DMS79 treated with DMSO at 0.1 percent for 48 hours (cell line): ENCODE measurements at regions not wholly inside any gene's neighbourhood (a gene's known extent, or its start where the extent isn't known, plus 50 kb on each side); places are given as distances from the start of the nearest gene placed in this dataset.
"Not testable (repeated sequence)": the region's sequence is repeated elsewhere in the genome, so short reads cannot be mapped to it uniquely, and the experiment has no call there.

Experiments
- DNase-seq: peaks from one replicate; lab custom pipeline; 2025; lab: John Stamatoyannopoulos, UW

DNA sequence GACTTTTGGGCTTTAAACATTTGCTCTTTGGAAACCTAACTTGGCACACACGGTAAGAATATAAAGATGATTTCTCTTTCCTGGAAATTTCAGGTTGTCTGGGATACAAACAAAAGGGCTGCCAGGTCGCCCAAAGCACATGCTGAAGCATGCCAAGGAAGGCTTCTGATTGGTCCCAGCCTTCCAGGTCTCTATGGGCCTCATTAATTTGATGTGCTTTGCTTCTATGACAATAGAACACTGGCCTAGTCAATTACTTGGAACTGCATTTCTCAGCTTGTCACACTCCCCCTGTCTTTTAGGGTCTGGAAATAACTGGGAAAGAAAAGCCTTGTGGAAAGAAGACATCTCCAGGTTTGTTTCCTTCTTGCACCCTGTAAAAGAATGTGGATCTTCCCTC is 228.9 kb downstream of the ADCYAP1 start:
- no peak for DNase-seq

DNA sequence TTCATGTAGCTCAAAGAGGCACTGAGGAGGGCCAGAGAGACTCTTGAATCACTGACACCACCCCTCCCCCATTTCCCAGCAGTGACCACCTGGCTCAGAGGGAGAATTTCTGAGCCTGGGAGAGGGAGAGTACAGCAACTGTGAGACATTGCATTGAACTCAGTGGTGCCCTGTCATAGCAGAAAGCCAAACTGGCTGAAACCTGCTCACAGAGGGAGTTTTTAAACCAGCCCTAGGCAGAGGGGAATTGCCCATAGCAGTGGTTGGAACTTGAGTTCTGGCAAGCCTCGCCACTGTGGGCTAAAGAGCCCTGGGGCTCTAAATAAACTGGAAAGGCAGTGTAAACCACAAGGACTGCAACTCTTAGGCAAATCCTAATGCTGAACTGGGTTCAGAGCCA is 243.1 kb downstream of the ADCYAP1 start:
- DNase-seq = no peak

DNA sequence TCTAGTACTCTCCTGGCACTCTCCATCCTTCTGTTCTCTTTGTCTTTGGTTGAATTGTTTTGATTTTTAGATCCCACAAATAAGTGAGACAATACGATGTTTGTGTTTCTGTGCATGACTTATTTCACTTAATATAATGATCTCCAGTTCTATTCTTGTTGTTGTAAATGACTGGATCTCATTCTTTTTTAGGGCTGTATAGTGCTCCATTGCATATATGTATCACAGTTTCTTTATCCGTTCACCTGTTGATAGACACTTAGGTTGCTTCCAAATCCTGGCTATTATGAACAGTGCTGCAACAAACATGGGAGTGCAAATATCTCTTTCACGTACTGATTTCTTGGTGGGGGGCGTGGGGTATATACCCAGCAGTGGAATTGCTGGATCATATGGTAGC is 245.0 kb downstream of the ADCYAP1 start:
- no peak for DNase-seq

DNA sequence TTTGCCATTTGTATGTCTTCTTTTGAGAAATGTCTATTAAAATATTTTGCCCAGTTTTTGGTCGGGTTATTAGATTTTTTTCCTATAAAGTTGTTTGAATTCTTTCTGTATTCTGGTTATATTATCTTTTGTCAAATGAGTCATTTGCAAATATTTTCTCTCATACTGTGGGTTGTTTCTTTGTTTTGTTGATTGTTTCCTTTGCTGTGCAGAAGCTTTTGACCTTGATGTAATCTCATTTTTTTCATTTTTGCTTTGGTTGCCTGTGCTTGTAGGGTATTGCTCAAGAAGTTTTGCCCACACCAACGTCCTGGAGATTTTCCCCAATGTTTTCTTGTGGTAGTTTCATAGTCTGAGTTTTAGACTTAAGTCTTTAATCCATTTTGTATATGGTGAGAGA is 245.7 kb downstream of the ADCYAP1 start:
- no peak for DNase-seq

DNA sequence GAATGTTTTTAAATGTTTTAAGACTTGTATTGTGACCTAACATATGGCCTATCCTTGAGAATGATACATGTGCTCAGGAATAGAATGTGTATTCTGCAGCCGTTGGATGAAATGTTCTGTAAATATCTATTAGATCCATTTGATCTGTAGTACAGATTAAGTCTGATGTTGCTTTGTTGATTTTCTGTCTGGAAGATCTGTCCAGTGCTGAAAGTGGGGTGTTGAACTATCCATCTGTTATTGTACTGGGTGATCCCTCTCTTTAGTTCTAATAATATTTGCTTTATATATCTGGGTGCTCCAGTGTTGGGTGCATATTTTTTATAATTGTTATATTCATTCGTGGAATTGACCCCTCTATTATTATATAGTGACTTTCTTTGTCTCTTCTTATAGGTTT is 248.3 kb downstream of the ADCYAP1 start:
- not testable (repeated sequence) for DNase-seq

DNA sequence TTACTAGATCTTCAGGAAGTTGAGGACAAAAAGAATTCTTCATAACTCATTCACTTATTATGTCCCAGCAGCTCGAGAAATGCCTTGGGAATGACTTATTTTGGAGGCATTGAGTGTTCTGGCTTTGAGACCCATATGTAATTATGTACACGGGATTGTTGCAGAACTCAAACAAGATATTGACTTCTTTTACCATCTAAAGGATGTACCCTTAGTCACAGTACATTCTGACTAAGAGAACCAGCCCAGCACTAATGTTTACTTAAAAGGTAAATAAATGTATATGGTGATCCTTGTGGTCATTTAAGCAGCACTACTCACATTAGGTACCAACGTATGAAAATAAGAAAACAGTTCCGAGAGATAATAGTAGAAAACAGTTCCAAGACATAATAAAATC is 268.9 kb downstream of the ADCYAP1 start:
- DNase-seq = no peak

DNA sequence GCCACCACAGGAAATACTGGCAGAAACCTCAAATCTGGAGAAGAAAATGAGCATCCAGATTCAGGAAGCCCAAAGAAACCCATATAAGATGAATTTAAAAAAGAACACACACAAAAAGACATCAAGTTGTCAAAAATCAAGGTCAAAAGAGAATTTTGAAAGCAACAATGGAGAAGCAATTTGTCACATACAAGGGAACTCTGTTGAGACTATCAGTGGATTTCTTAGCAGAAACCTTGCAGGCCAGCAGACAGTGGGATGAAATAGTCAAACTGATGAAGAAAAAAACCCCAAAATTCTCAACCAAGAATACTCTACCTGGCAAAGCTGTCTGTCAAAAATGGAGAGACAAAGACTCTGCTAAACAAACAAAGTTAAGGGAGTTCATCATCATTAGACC is 272.6 kb downstream of the ADCYAP1 start:
- DNase-seq = no peak

DNA sequence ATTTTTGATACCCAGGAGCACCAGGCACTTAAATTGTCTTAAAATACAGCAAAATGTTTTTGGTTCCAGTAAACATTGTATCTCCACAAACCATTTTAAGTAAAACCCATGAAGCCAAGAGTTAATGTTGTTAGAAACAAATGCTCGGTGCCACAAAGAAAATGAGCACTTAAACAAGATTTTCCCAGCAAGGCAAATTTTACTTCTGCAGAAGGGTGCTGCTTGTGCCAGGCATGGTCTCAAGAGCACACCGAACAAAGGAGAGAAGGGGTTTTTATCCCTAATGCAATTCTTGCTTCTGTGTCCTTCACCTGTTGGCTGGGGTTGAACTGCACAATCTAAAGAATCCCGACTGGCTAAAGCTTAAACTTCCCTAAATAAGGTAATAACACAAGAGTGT is 286.7 kb downstream of the ADCYAP1 start:
- no peak for DNase-seq

DNA sequence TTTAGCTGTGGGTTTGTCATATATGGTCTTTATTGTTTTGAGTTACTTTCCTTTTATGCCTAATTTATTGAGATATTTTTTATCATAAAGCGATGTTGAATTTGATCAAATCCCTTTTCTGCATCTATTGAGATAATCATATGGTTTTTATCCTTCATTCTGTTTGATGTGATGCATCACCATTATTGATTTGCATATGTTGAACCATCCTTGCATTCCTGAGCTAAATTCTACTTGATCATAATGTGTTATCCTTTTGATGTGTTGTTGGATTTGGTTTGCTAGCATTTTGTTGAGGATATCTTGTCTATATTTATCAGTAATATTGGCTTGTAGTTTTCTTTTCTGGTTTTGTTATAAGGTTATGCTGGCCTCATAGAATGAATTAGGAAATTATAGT is 308.5 kb downstream of the ADCYAP1 start:
- DNase-seq = no peak

DNA sequence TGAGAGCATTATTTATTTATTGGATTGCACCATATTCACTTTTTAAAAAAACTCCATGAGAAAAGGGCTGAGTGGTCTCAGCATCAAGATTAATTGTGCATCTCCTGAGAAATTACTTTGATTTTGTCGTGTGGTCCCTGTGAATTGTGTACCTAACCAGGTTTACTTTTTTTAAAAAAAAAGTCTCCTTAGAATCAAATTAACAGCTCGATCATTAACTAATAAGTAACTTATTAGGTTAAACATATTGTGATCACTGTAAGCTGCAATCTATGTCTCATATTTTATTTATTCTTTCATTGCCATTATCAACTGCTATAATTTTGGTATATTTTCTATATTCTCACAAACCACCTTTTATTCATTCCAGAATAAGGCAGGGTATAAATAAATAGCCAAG is 318.2 kb downstream of the ADCYAP1 start:
- no peak for DNase-seq

DNA sequence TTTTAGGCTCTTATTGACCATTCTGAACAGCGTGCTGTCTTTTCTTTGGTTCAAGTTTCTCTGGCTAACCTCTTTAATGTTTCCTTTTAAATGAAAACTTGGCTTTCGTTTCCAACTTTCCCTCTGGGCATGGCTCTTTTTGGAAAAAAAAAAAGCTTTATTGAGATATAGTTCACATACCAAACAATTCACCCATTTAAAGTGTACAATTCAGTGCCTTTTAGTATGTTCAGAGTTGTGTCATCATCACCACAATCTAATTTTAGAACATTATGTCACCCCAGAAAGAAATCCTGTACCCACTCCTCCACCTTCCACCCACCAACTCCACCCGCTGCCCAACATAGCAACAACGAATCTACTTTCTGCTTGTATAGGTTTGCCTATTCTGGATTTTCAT is 322.4 kb downstream of the ADCYAP1 start:
- no peak for DNase-seq

DNA sequence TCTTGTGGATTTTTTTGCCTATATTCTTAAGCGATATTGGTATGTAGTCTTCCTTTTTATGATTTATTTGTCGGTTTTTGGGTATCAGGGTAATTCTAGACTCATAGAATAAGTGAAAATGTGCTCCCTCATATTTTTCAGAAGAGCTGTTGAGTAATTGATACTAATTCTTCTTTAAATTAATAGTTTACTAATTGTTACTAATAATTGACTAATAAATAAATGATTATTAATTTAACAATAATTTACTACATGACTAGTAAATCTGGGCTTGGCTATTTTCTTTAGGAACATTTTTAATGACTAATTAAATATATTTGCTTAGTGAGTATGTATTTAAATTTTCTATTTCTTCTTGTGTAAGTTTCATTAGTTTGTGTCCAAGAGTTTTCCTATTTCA is 325.0 kb downstream of the ADCYAP1 start:
- no peak for DNase-seq

DNA sequence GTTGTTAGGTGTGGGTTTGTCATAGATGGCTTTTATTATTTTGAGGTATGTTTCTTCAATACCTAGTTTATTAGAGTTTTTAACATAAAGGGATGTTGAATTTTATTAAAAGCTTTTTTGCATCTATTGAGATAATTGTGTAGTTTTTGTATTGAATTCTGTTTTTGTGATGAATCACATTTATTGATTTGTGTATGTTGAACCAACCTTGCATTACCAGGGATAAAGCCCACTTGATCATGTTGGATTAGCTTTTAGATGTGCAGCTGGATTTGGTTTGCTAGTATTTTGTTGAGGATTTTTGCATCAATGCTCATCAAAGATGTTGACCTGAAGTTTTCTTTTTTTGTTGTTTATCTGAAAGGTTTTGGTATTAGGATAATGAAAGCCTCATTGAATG is 328.2 kb downstream of the ADCYAP1 start:
- DNase-seq = no peak

DNA sequence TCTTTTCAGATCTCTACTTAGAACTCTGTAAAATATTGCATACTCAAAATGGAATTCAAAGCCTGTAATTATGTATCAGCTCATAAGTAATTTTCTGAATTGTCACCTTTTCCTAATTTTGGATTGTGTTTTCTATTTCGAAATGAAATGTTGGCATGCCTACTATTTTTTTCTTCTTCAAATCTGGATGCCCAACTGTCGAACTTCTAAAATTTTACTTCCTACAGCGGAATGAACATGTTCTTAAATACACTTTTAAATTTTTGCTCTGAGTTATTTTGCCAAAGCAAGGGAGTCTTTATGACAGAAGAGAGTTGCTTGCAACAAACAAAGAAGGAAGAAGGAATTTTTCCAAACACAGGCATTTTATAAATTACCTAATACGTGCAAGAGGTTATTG is 336.0 kb downstream of the ADCYAP1 start:
- DNase-seq = no peak

DNA sequence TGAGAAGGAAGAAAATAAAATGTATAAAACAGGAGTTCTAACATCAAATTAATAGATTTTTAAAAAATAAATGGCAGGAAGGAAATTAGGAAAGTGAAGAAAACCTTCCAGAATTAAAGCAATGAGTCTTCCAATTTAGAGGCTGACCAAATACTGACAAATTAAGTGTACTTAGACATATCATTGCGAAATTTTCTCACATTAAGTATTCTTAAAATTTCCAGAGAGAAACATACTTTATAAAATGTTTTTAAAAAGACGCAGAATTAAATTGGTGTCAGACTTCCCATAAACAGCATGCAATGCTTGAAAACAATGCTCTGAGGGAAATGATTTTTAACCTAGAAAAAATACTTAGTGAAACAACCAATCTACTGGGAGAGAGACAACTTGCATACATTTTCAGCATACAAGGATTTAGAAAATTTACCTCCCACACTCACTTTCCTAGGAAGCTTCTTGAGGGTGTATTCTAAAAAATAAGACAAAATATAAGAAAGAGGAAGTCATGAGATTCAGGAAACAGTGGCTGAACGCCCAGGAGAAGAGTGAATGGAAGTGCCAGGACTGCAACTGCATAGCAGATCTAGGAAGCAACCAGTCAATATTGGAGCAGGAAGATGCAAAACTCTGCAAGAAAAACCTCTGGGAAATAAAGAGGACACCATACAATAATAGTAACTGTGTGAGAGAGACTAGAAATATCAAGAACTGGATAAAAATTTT is 339.9 kb downstream of the ADCYAP1 start:
- no peak for DNase-seq

DNA sequence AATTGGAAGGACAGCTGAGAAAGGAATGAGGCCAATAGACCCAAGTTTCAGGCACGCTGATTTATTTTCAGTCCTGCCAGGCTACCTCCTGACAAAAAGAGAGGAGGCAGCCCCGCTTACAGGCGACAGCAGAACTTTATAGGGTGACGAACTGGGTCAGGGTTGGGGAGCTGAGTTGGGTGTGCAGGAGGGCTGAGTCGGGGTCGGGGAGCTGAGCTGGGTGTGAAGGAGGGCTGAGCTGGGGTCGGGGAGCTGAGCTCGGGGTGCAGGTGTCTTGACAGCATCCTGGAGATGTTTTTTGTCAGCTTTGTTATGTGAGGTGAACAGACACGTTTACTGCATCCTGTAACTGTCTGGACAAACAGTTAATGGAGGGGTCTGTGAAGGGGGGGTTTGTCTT is 342.2 kb downstream of the ADCYAP1 start:
- no peak for DNase-seq

DNA sequence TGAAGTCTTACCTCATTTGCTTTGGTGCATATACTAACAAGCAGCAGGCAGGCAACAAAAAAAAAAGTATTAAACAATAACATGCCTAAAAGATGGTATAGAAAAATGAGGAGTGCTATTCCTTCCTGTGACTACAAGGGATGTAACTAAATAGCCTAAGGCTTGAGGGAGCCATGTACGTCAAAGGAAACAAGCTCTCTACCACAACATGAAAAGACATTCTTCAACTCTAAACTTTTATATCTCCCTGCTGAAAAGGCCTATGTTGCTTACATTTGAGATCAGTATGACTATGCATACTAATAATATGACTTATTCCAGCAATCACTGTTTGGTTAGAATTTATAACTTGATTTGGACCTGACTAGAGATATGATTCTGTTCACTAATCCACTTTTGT is 347.9 kb downstream of the ADCYAP1 start:
- DNase-seq = no peak

DNA sequence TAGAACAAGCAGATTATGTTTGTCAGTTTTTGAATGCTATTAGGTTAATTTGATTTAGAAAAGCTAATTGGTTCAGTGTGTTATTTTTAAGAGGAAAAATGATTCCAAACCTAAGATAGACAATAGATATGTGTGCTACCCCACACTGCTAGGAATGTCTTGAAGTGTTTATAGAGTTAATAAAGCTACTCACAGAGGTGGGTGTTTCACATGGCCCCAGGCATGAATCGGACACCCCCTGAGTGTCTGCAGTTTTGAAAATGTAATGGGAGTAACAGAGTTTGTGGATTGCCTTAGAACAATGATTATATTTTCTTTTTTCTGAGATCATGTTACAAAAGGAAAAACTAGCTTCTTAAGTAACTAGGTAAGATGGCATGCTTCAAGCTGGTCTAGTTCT is 348.3 kb downstream of the ADCYAP1 start:
- DNase-seq = no peak

DNA sequence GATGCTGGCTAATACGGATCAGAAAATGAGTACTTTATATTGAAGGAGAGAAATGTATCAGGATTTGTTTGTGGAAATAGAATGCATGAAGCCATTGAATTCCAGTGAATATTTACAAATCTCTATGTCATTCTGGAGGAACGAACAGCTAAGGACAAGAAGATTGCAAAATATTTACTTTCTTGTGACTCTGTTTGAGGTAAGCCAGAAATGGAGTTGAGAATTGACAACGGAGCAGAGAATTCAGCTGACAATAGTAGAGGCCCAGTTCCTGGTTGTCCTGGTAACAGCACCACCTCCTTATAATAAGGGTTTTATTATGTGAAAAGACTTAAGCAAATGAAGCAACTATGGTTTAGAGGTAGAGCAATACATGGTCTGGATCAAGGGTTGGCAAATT is 349.2 kb downstream of the ADCYAP1 start:
- no peak for DNase-seq

DNA sequence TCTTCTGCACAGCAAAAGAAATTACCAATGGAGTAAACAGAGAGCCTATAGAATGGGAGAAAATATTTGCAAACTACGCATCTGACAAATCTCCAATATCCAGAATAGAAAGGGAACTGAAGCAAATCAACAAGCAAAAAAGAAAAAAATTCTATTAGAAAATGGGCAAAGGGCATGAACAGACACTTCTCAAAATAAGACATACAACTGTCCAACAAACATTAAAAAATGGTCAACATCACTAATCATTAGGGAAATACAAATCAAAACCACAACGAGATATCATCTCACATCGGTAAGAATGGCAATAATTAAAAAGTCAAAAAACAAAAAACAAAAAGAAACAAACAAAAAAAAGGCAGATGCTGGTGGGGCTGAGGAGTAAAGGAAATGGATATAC is 356.4 kb downstream of the ADCYAP1 start:
- DNase-seq = no peak

DNA sequence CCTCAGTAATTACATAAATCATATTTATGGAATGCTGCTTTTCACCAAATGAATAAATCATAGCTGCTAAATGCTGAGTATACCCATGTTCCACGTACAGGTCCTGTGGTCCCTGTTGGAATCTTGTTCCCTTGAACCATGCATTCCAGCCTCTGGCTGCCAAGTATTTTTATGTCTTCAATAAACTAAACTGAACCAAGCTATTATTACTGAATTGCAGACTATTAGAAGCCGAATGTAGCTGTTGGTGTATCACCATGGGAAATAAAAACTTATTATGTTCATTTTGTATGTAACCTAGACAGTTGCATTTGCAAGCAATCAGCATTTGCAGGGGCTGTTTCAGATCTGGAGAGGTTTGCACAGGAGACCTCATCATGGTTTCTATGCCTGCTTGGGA is 362.4 kb downstream of the ADCYAP1 start:
- no peak for DNase-seq

DNA sequence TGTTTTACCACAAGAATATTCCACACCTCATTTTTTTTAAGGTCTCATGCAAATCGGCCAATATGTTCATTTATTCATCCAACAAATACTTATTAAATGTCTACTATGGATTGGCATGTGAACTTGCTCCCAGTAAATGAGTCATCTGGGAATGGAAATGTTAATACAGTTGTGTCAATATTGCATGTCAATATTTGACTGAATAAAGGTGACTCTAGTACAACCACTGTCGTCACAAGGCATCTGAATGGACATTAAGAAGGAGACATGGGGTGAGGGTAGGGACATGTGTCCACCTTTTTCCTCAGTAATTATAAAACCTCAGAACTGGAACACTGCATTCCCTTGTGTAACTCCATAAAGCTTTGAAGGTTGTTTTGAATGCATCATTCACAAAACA is 365.4 kb downstream of the ADCYAP1 start:
- no peak for DNase-seq

DNA sequence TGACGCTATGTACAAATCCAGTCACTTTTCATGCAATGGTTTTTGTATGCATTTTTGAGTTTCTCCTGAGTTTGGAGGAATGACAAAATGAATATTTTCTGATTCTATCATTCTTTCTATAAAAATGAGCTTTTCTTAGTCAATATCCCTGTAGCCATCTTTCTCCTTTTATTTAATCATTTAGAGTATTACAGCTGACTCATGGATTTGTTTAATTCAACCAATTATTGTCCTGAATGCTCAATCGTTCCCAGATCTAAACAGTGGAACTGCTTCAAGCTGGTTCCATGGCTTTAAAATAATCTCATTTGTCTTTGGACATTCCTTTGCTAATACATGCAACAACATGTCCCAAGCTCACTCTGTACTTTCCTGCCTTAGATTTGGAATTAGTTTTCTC is 368.8 kb downstream of the ADCYAP1 start:
- DNase-seq = no peak

DNA sequence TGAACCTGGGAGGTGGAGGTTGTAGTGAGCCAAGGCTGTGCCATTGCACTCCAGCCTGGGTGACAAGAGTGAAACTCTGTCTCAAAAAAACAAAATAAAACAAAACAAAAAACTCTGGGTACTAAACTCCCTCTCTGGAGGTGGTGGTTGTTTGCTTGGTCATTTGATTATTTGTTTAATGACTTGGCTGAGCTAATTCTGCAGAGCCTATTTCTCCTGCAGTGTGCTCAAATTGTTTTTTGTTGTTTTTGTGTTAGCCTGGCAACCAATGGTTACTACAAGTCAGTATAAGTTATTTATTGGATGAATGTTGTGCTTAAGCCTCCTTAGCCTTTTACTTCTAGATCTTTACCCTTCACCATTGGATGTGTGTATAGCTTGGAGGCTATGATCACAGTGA is 387.5 kb downstream of the ADCYAP1 start:
- no peak for DNase-seq

DNA sequence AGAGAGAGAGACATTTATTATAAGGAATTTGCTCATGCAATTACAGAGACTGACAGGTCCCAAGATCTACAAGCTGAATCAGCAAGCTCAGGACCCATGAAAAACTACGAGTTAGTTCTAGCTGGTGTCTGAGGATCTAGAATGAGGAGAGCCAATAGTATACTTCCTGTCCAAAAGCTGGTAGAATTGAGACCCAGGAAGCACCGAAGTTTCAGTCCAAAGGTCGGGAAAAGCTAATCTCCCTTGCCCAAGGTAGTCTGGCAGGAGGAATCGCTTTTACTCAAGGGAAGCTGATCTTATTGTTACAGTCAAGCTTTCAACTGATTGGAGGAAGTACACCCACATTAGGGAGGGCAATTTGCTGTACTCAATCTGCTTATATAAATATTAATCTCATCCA is 389.6 kb downstream of the ADCYAP1 start:
- no peak for DNase-seq
